ENCODE measurements at regions not wholly inside any gene's neighbourhood (a gene's known extent, or its start where the extent isn't known, plus 50 kb on each side); places are given as distances from the start of the nearest gene placed in this dataset.

GRCh38 chr22:48824712-48825651 is 1002.7 kb downstream of the BRD1 start:
- peaks cover 0 to 22% (median 5%) of the 10 kb centered on the region in 3 donors for H3K27me3 ChIP-seq (ENCODE audit: insufficient read depth in 3 of 3, low read length in 2 of 3)
- WGBS, 3 donors: 32 to 35% (median 32%) methylated on average over 23 of the region's 23 CpGs

GRCh38 chr22:48823941-48824340 is 1003.7 kb downstream of the BRD1 start:
- intact Hi-C loops (cut with DNase I): no loop called here
- no peak for TF ChIP-seq CTCF (IDR thresholded peaks at IDR 0.05)
- peaks cover 0 to 22% (median 5%) of the 10 kb centered on the region in 3 donors for H3K27me3 ChIP-seq (ENCODE audit: insufficient read depth in 3 of 3, low read length in 2 of 3)
- no peak for ATAC-seq
- H3K36me3 ChIP-seq (ENCODE audit: insufficient read depth in 1 of 2, low read depth in 1 of 2): no peaks in the 10 kb centered on the region
- H3K4me1 ChIP-seq: no peaks in the 10 kb centered on the region
- H3K4me3 ChIP-seq: no peak overlapping the region
- DNase-seq: no peak
- no peak overlapping the region for H3K27ac ChIP-seq
- WGBS, 3 donors: 76 to 80% (median 80%) methylated on average over 12 of the region's 12 CpGs
- no peaks in the 10 kb centered on the region for H3K9me3 ChIP-seq

More at GRCh38 chr22:48824712-48825651, 1002.7 kb downstream of the BRD1 start:
- Histone ChIP-seq H3K27ac (no peak overlapping the region), H3K4me3 (no peak overlapping the region), H3K4me1 (no peaks in the 10 kb centered on the region), H3K36me3 (ENCODE audit: insufficient read depth in 1 of 2, low read depth in 1 of 2) (no peaks in the 10 kb centered on the region), H3K9me3 (no peaks in the 10 kb centered on the region)
- DNase-seq (no peak), ATAC-seq (no peak)
- TF ChIP-seq CTCF (IDR thresholded peaks at IDR 0.05): no peak
- intact Hi-C loops (cut with DNase I): no loop called here

GRCh38 chr22:48822278-48823233 is 1005.1 kb downstream of the BRD1 start:
- Histone ChIP-seq H3K36me3 (ENCODE audit: insufficient read depth in 1 of 2, low read depth in 1 of 2) (no peaks in the 10 kb centered on the region), H3K9me3 (no peaks in the 10 kb centered on the region), H3K4me1 (no peaks in the 10 kb centered on the region), H3K4me3 (no peak overlapping the region), H3K27ac (no peak overlapping the region), H3K27me3 (ENCODE audit: insufficient read depth in 3 of 3, low read length in 2 of 3) (peaks cover 0 to 26% (median 5%) of the 10 kb centered on the region in 3 donors)
- intact Hi-C loops (cut with DNase I): no loop called here
- WGBS, 3 donors: 87 to 91% (median 90%) methylated on average over 19 of the region's 19 CpGs
- DNase-seq (no peak), ATAC-seq (no peak)
- no peak for TF ChIP-seq CTCF (IDR thresholded peaks at IDR 0.05)

GRCh38 chr22:48821727-48822126 is 1005.9 kb downstream of the BRD1 start:
- no peak for DNase-seq
- TF ChIP-seq CTCF (IDR thresholded peaks at IDR 0.05): no peak
- 83 to 89% (median 87%) methylated on average over 10 of the region's 10 CpGs for WGBS, 3 donors
- no peak overlapping the region for H3K4me3 ChIP-seq
- peaks cover 0 to 17% (median 5%) of the 10 kb centered on the region in 3 donors for H3K27me3 ChIP-seq (ENCODE audit: insufficient read depth in 3 of 3, low read length in 2 of 3)
- no peaks in the 10 kb centered on the region for H3K9me3 ChIP-seq
- no peak overlapping the region for H3K27ac ChIP-seq
- intact Hi-C loops (cut with DNase I): no loop called here
- H3K36me3 ChIP-seq (ENCODE audit: insufficient read depth in 1 of 2, low read depth in 1 of 2): no peaks in the 10 kb centered on the region
- no peaks in the 10 kb centered on the region for H3K4me1 ChIP-seq
- no peak for ATAC-seq

Data from psoas muscle (tissue), 7 donors.